HepG2 (cell line): ENCODE measurements at regions not wholly inside any gene's neighbourhood (a gene's known extent, or its start where the extent isn't known, plus 50 kb on each side); places are given as distances from the start of the nearest gene placed in this dataset.

Source experiments
- ATAC-seq: fragments of 200-7000 bp; cut with Tn5 transposase; 3 replicates; pipeline ENCODE4 v1.9.1; 2020; ENCODE audit warnings: mild to moderate bottlenecking, moderate library complexity
- BruUV-seq: library from RNA; stranded (reverse); fragments of 400-500 nt; replicated peaks from 2 replicates; lab custom pipeline; 2021; lab: Mats Ljungman, UMichigan
- CTCF ChIA-PET: fragments of 300-600 bp; formaldehyde crosslinking; extraction: SDS; loops from one replicate; lab custom pipeline; 2021; ENCODE audit warnings: low total read pairs, inconsistent platforms, low intra/inter-chr PET ratio; lab: Yijun Ruan, JAX
- POLR2A ChIA-PET: fragments of 350-600 bp; sonication (Branson Sonifier 250); formaldehyde crosslinking; loops from one replicate; lab custom pipeline; 2020; ENCODE audit warnings: antibody characterized with exemption, inconsistent platforms; lab: Yijun Ruan, JAX
- DNase-seq: peaks from one replicate; pipeline ENCODE4 v3.0.0-alpha.2; 2015; ENCODE audit warnings: low spot score
- FAIRE-seq: peaks from 3 replicates; lab custom pipeline; 2011; peaks lifted over from hg19 to GRCh38; lab: Jason Lieb, UNC
- H2AFZ ChIP-seq: one replicate; pipeline ENCODE4 v1.6.1; 2011; ENCODE audit warnings: low read length, inconsistent platforms
- H3K27ac ChIP-seq: fragments of 300-600 bp; 3 replicates; pipeline ENCODE4 v1.8.0; 2011; ENCODE audit warnings: mixed run types, mild to moderate bottlenecking, mixed read lengths, low read length, inconsistent platforms; ENCODE audit not compliant: insufficient read depth; ENCODE audit errors: extremely low read length
- H3K27me3 ChIP-seq, 2 experiments: fragments of 200-600 bp in 1 of 2; 2 replicates in 1 of 2; 3 replicates in 1 of 2; pipeline versions ENCODE4 v1.6.0 to v1.8.0; 2011; ENCODE audit warnings: low read length in 2 of 2, mild to moderate bottlenecking in 2 of 2, moderate library complexity in 2 of 2, inconsistent platforms in 1 of 2; ENCODE audit not compliant: insufficient read depth in 2 of 2, control insufficient read depth in 1 of 2
- H3K36me3 ChIP-seq, 2 experiments: fragments of 200-600 bp in 1 of 2; replicated peaks in 1 of 2; 2 replicates in 1 of 2; 3 replicates in 1 of 2; pipeline versions ENCODE4 v1.5.1 to v1.8.0; 2011; ENCODE audit warnings: low read length in 2 of 2, inconsistent platforms in 1 of 2; ENCODE audit not compliant: insufficient read depth in 2 of 2, control insufficient read depth in 1 of 2
- H3K4me1 ChIP-seq: 2 replicates; pipeline ENCODE4 v1.5.1; 2012; ENCODE audit warnings: low read length, inconsistent platforms; ENCODE audit not compliant: insufficient read depth
- H3K4me2 ChIP-seq: 2 replicates; pipeline ENCODE4 v1.6.0; 2011; ENCODE audit warnings: low read depth, low read length, inconsistent platforms
- H3K4me3 ChIP-seq, 3 experiments: fragments of 200-600 bp in 1 of 3; sonication (generic), shearing (Covaris generic) in 1 of 3; replicated peaks in 1 of 3; 2 replicates each; pipeline ENCODE4 v1.5.1; 2011 to 2016; ENCODE audit warnings: low read length in 3 of 3, inconsistent platforms in 2 of 3, low read depth in 2 of 3, mild to moderate bottlenecking in 2 of 3, control low read depth in 1 of 3, mixed read lengths in 1 of 3; ENCODE audit not compliant: insufficient read depth in 1 of 3
- H3K79me2 ChIP-seq: one replicate; pipeline ENCODE4 v1.6.1; 2011; ENCODE audit warnings: low read length, inconsistent platforms; ENCODE audit not compliant: insufficient read depth
- H3K9ac ChIP-seq: 2 replicates; pipeline ENCODE4 v1.6.0; 2011; ENCODE audit warnings: mild to moderate bottlenecking, low read depth, low read length, inconsistent platforms; ENCODE audit not compliant: insufficient read depth
- H3K9me3 ChIP-seq: 2 replicates; pipeline ENCODE4 v1.5.1; 2012; ENCODE audit warnings: mild to moderate bottlenecking, low read length
- H4K20me1 ChIP-seq: 2 replicates; pipeline ENCODE4 v1.6.0; 2011; ENCODE audit warnings: inconsistent platforms, mild to moderate bottlenecking, low read length, moderate library complexity; ENCODE audit not compliant: insufficient read depth
- AHR ChIP-seq: IDR thresholded peaks from 2 replicates; pipeline ENCODE4 v1.6.1; 2018; ENCODE audit warnings: missing genetic modification reagents, missing compliant biosample characterization
- FOXA1 ChIP-seq, 2 experiments: fragments of 450-650 bp in 1 of 2; sonication (generic) in 1 of 2; formaldehyde crosslinking in 1 of 2; IDR thresholded peaks; 2 replicates each; pipeline versions ENCODE4 v1.4.0 to v1.6.1; 2016 to 2020; ENCODE audit warnings: missing genetic modification reagents in 1 of 2
- KLF16 ChIP-seq, 2 experiments: sonication (generic) in 1 of 2; formaldehyde crosslinking in 1 of 2; IDR thresholded peaks; 2 replicates each; pipeline versions ENCODE4 v1.6.1 to v1.8.0; 2016 to 2023; ENCODE audit warnings: missing genetic modification reagents in 2 of 2, missing compliant biosample characterization in 1 of 2
- MXD4 ChIP-seq: IDR thresholded peaks from 2 replicates; pipeline ENCODE4 v1.6.1; 2016; ENCODE audit warnings: mild to moderate bottlenecking, missing biosample characterization, missing genetic modification reagents
- PCBP2 ChIP-seq: fragments of 200-400 bp; formaldehyde crosslinking; optimal IDR thresholded peaks from 2 replicates; pipeline ENCODE3; 2018; ENCODE audit warnings: low read length, low read depth; ENCODE audit not compliant: poor library complexity, severe bottlenecking
- PRPF4 ChIP-seq: fragments of 200-400 bp; formaldehyde crosslinking; IDR thresholded peaks from 2 replicates; pipeline ENCODE4 v1.6.1; 2016; ENCODE audit warnings: low read length, low read depth; ENCODE audit not compliant: poor library complexity, severe bottlenecking
- SMAD1 ChIP-seq: sonication (generic); formaldehyde crosslinking; IDR thresholded peaks from 2 replicates; pipeline ENCODE4 v1.4.0; 2020; ENCODE audit warnings: missing genetic modification reagents, low read depth, mild to moderate bottlenecking, borderline replicate concordance
- TCF7 ChIP-seq: sonication (generic); IDR thresholded peaks from 2 replicates; pipeline ENCODE4 v1.6.1; 2016; ENCODE audit warnings: antibody characterized with exemption, low read depth
- TRIM24 ChIP-seq: sonication (generic); formaldehyde crosslinking; IDR thresholded peaks from 2 replicates; pipeline ENCODE4 v1.8.0; 2022; ENCODE audit warnings: mild to moderate bottlenecking, missing genetic modification reagents
- ZBTB10 ChIP-seq: sonication (generic); formaldehyde crosslinking; IDR thresholded peaks from 2 replicates; pipeline ENCODE4 v1.4.0; 2020; ENCODE audit warnings: missing genetic modification reagents, borderline replicate concordance
- ZBTB26 ChIP-seq: IDR thresholded peaks from 2 replicates; pipeline ENCODE4 v1.6.1; 2016; ENCODE audit warnings: missing compliant biosample characterization, missing genetic modification reagents, borderline replicate concordance
- ZMAT3 ChIP-seq: sonication (generic); formaldehyde crosslinking; conservative IDR thresholded peaks from 2 replicates; pipeline ENCODE4 v1.7.0; 2021; ENCODE audit warnings: missing genetic modification reagents
- ZNF317 ChIP-seq: sonication (generic); formaldehyde crosslinking; IDR thresholded peaks from 2 replicates; pipeline ENCODE4 v1.5.0; 2020; ENCODE audit warnings: mild to moderate bottlenecking, missing genetic modification reagents
- ZNF747 ChIP-seq: sonication (generic); formaldehyde crosslinking; IDR thresholded peaks from 2 replicates; pipeline ENCODE4 v1.8.1; 2023; ENCODE audit warnings: missing genetic modification reagents, mild to moderate bottlenecking, borderline replicate concordance
- ZSCAN5A ChIP-seq: sonication (generic); formaldehyde crosslinking; IDR thresholded peaks from 2 replicates; pipeline ENCODE4 v1.8.0; 2022; ENCODE audit warnings: mild to moderate bottlenecking, missing genetic modification reagents, borderline replicate concordance
- WGBS: methylation state at CpG from one replicate; pipeline ENCODE4 v1.1.6; 2017; ENCODE audit warnings: low lambda C conversion rate; 5-methylcytosine and 5-hydroxymethylcytosine counted together
- in situ Hi-C: cut with HindIII; loops from 2 replicates; pipeline ENCODE4 v1.10.0; 2017; ENCODE audit warnings: low pct_unique_long_range_greater_than_20kb; ENCODE audit not compliant: extremely low pct_ligation_motif_present
- intact Hi-C: fragments of 100-400 bp; cut with micrococcal nuclease; formaldehyde crosslinking; loops from one replicate; pipeline ENCODE4 v1.10.0; 2022; ENCODE audit not compliant: unreplicated experiment

GRCh38 chr3:65027335-65027734, 339.5 kb upstream of the ADAMTS9 start:
- H3K4me2 ChIP-seq = no peak overlapping the region
- no peak overlapping the region for H3K9ac ChIP-seq
- no peak overlapping the region for H3K27ac ChIP-seq
- no peak overlapping the region for H2AFZ ChIP-seq
- no peaks in the 10 kb centered on the region for H4K20me1 ChIP-seq
- FAIRE-seq (no peak), ATAC-seq (no peak), DNase-seq (no peak)
- BruUV-seq = no TSS peak
- no peaks in the 10 kb centered on the region for H3K27me3 ChIP-seq
- intact Hi-C loops = no loop called here
- H3K4me3 ChIP-seq = no peak overlapping the region
- CTCF ChIA-PET = no interaction called here
- no peaks in the 10 kb centered on the region for H3K79me2 ChIP-seq
- no peaks in the 10 kb centered on the region for H3K9me3 ChIP-seq
- TF ChIP-seq MXD4 (CRISPR knock-in tag) (no peak), PRPF4 (no peak), ZBTB10 (CRISPR knock-in tag) (no peak), AHR (CRISPR knock-in tag) (no peak), ZNF317 (CRISPR knock-in tag) (no peak), SMAD1 (CRISPR knock-in tag) (no peak), PCBP2 (no peak), KLF16 (CRISPR knock-in tag; IDR thresholded peaks at IDR 0.05) (no peak), ZSCAN5A (CRISPR knock-in tag) (no peak), ZBTB26 (CRISPR knock-in tag) (no peak), TCF7 (no peak), ZNF747 (CRISPR knock-in tag) (no peak), ZMAT3 (CRISPR knock-in tag) (no peak), FOXA1 (IDR thresholded peaks at IDR 0.05) (no peak), FOXA1 (CRISPR knock-in tag; IDR thresholded peaks at IDR 0.05) (no peak), TRIM24 (CRISPR knock-in tag) (no peak)
- TF ChIP-seq, all 625 proteins: peak for 0
- H3K36me3 ChIP-seq = no peaks in the 10 kb centered on the region
- POLR2A ChIA-PET = no interaction called here
- H3K4me1 ChIP-seq = no peaks in the 10 kb centered on the region
- in situ Hi-C loops = no loop called here
- WGBS = 48% methylated on average over 8 of the region's 8 CpGs
